Small intestine (tissue), 7 donors: ENCODE measurements at regions not wholly inside any gene's neighbourhood (a gene's known extent, or its start where the extent isn't known, plus 50 kb on each side); places are given as distances from the start of the nearest gene placed in this dataset.
"Not testable (repeated sequence)": the region's sequence is repeated elsewhere in the genome, so short reads cannot be mapped to it uniquely, and the experiment has no call there.

ENCODE experiments used
- DNase-seq, 2 donors: peaks; one replicate each; pipeline versions ENCODE4 v3.0.0 to v3.0.0-alpha.2; 2013
- FAIRE-seq: peaks from 2 replicates; lab custom pipeline; 2012; peaks lifted over from hg19 to GRCh38; lab: Jason Lieb, UNC
- H3K27ac ChIP-seq, 3 donors: one replicate each; pipeline ENCODE4 v1.5.1; 2013; ENCODE audit warnings: low read length in 2 of 3, mild to moderate bottlenecking in 2 of 3, control low read depth in 1 of 3, inconsistent platforms in 1 of 3, low read depth in 1 of 3, moderate library complexity in 1 of 3
- H3K27me3 ChIP-seq, 3 donors: one replicate each; pipeline ENCODE4 v1.6.1; 2013; ENCODE audit warnings: low read length in 3 of 3, inconsistent platforms in 1 of 3; ENCODE audit not compliant: control insufficient read depth in 3 of 3, insufficient read depth in 3 of 3
- H3K36me3 ChIP-seq, 3 donors: one replicate each; pipeline ENCODE4 v1.6.1; 2013; ENCODE audit warnings: low read length in 3 of 3, inconsistent platforms in 1 of 3, low read depth in 1 of 3, mild to moderate bottlenecking in 1 of 3, moderate library complexity in 1 of 3; ENCODE audit not compliant: control insufficient read depth in 3 of 3, insufficient read depth in 2 of 3
- H3K4me1 ChIP-seq, 3 donors: one replicate each; pipeline ENCODE4 v1.6.1; 2013; ENCODE audit warnings: low read length in 2 of 3, inconsistent platforms in 1 of 3, low read depth in 1 of 3, mild to moderate bottlenecking in 1 of 3, moderate library complexity in 1 of 3; ENCODE audit not compliant: control insufficient read depth in 3 of 3, insufficient read depth in 2 of 3
- H3K4me3 ChIP-seq, 3 donors: one replicate each; pipeline ENCODE4 v1.5.1; 2013; ENCODE audit warnings: low read length in 3 of 3, control low read depth in 1 of 3, inconsistent platforms in 1 of 3, low read depth in 1 of 3, mild to moderate bottlenecking in 1 of 3, moderate library complexity in 1 of 3
- H3K9me3 ChIP-seq, 2 donors: one replicate each; pipeline ENCODE4 v1.6.1; 2013; ENCODE audit warnings: low read depth in 1 of 2, low read length in 1 of 2; ENCODE audit not compliant: control insufficient read depth in 2 of 2, insufficient read depth in 1 of 2
- WGBS, 3 donors: extraction: QIAGEN DNeasy Blood & Tissue Kit; methylation state at CpG; one replicate each; pipeline ENCODE4 v1.1.7; 2013; 5-methylcytosine and 5-hydroxymethylcytosine counted together
- donor health status: healthy with polysubstance abuse.
- donor health status: control.
- donor health status: control.
- donor health status: Bipolar disorder and iron deficiency.
- donor health status: healthy.

- not testable (repeated sequence) for H3K4me3 ChIP-seq, H3K36me3 ChIP-seq, H3K4me1 ChIP-seq, H3K27me3 ChIP-seq, FAIRE-seq, H3K27ac ChIP-seq, H3K9me3 ChIP-seq, DNase-seq
- 93 to 96% (median 94%) methylated on average over 27 to 34 of the region's 34 CpGs for WGBS, 3 donors
These were observed 93.5 kb downstream of the PLXNA1 start for GRCh38 chr3:127076166-127076992.

- H3K9me3 ChIP-seq = no peaks in the 10 kb centered on the region
- H3K4me1 ChIP-seq = no peaks in the 10 kb centered on the region
- 84 to 92% (median 88%) methylated on average over 9 to 10 of the region's 10 CpGs for WGBS, 3 donors
- DNase-seq (no peak), FAIRE-seq (no peak)
- H3K27me3 ChIP-seq = peaks cover 0 to 6% (median 0%) of the 10 kb centered on the region in 3 donors
- no peak overlapping the region for H3K27ac ChIP-seq
- H3K36me3 ChIP-seq = no peaks in the 10 kb centered on the region
- no peak overlapping the region for H3K4me3 ChIP-seq
These were observed 94.2 kb downstream of the PLXNA1 start for GRCh38 chr3:127077068-127077467.

- no peak overlapping the region for H3K4me3 ChIP-seq
- peaks cover 0 to 6% (median 0%) of the 10 kb centered on the region in 3 donors for H3K27me3 ChIP-seq
- no peak for DNase-seq
- WGBS, 3 donors = 87 to 91% (median 88%) methylated on average over 10 of the region's 10 CpGs
- no peak overlapping the region for H3K27ac ChIP-seq
- FAIRE-seq = no peak
- H3K9me3 ChIP-seq = no peaks in the 10 kb centered on the region
- no peaks in the 10 kb centered on the region for H3K36me3 ChIP-seq
- no peaks in the 10 kb centered on the region for H3K4me1 ChIP-seq
These were observed 94.7 kb downstream of the PLXNA1 start for GRCh38 chr3:127077505-127078064.

DNA sequence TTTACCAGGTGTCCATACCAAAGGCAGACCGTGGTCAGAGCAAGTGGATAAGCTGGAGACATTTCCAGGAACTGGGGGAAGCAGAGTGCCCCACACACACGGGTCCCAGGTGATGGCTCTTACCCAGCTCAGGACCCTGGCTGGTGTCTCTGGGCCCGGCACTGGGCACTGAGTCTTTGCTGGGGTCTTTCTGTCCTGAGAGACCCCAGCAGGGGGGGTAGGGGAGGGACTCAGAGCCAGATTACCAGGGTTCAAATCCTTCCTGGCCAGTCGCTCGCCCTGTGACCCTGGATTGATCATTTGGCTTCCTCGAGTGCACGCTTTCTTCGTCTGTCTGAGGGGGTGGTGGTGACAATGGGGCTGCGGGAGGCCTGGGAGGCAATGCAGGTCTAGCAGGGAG is 95.7 kb downstream of the PLXNA1 start:
- H3K4me3 ChIP-seq = no peak overlapping the region
- H3K36me3 ChIP-seq = no peaks in the 10 kb centered on the region
- no peaks in the 10 kb centered on the region for H3K9me3 ChIP-seq
- no peak overlapping the region for H3K27ac ChIP-seq
- DNase-seq (no peak), FAIRE-seq (no peak)
- no peaks in the 10 kb centered on the region for H3K4me1 ChIP-seq
- H3K27me3 ChIP-seq = peaks cover 0 to 6% (median 0%) of the 10 kb centered on the region in 3 donors
- WGBS, 3 donors = 84 to 89% (median 86%) methylated on average over 9 of the region's 9 CpGs

- peaks cover 0 to 8% (median 0%) of the 10 kb centered on the region in 3 donors for H3K27me3 ChIP-seq
- H3K4me1 ChIP-seq = no peaks in the 10 kb centered on the region
- DNase-seq (no peak), FAIRE-seq (no peak)
- H3K36me3 ChIP-seq = no peaks in the 10 kb centered on the region
- H3K4me3 ChIP-seq = no peak overlapping the region
- no peaks in the 10 kb centered on the region for H3K9me3 ChIP-seq
- no peak overlapping the region for H3K27ac ChIP-seq
- WGBS, 3 donors = 84 to 91% (median 86%) methylated on average over 5 of the region's 5 CpGs
These were observed 96.3 kb downstream of the PLXNA1 start for GRCh38 chr3:127079211-127079610.

- 71 to 76% (median 74%) methylated on average over 12 of the region's 12 CpGs for WGBS, 3 donors
These were observed 98.2 kb downstream of the PLXNA1 start for GRCh38 chr3:127081001-127081720.

DNA sequence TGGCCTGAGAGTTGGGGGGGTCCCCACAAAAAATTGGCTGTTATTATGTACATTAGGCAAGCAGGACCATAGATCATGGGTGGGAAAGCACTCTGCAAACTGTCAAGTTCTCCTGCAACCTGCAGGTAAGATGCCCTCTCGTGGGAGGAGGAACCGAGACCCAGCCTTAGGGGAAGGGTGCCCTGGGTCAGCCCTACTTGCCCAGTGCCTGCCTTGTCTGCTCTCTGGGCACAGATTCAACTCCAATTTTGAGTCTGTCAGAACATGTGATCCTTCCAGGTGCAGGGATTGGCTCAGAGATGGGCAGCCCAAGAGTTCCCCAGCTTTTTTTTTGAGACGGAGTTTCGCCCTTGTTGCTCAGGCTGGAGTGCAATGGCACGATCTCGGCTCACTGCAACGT is 99.2 kb downstream of the PLXNA1 start:
- H3K4me1 ChIP-seq = no peaks in the 10 kb centered on the region
- no peaks in the 10 kb centered on the region for H3K36me3 ChIP-seq
- FAIRE-seq = no peak
- H3K27me3 ChIP-seq = peaks cover 0 to 5% (median 2%) of the 10 kb centered on the region in 3 donors
- DNase-seq = no peak
- WGBS, 3 donors = 86 to 93% (median 92%) methylated on average over 7 of the region's 7 CpGs
- no peak overlapping the region for H3K4me3 ChIP-seq
- peaks cover 0 to 2% of the 10 kb centered on the region in 2 donors for H3K9me3 ChIP-seq
- H3K27ac ChIP-seq = no peak overlapping the region

More at GRCh38 chr3:127081001-127081720, 98.2 kb downstream of the PLXNA1 start:
- Histone ChIP-seq H3K4me3 (no peak overlapping the region), H3K9me3 (no peaks in the 10 kb centered on the region), H3K36me3 (no peaks in the 10 kb centered on the region), H3K4me1 (no peaks in the 10 kb centered on the region), H3K27ac (no peak overlapping the region), H3K27me3 (peaks cover 0 to 5% (median 2%) of the 10 kb centered on the region in 3 donors)
- FAIRE-seq (no peak), DNase-seq (no peak)

DNA sequence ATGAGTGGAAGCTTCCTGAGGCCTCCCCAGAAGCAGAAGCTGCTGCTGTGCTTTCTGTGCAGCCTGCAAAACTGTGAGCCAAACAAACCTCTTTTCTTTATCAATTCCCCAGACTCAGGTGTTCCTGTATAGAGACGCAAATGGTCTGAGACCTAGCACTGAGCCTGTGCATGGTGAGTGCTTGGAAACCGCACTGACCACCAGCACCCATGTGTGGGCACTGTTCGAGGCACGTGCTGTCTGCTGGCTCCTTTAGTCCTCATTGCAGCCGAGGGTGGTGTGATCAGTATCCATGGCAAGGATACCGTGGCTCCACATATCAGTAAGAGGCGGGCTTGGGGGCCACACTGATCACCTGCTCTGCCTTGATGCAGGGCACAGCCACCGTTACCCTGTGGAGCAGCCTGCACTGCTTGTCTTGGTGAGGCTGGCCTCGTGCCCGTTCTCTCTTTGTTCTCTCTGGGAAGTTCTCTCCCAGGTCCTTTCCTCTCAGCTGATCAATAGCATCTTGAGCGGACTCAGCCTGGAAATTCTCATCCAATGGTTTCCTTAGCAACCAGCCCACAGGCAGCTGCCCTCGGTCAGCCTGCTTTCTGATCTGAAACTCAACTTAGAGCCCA is 101.0 kb downstream of the PLXNA1 start:
- peaks cover 0 to 5% (median 2%) of the 10 kb centered on the region in 3 donors for H3K27me3 ChIP-seq
- no peak for FAIRE-seq
- no peak for DNase-seq

More for the DNA sequence above, 101.0 kb downstream of the PLXNA1 start:
- H3K27ac ChIP-seq = no peak overlapping the region
- H3K4me1 ChIP-seq = no peaks in the 10 kb centered on the region
- H3K36me3 ChIP-seq = no peaks in the 10 kb centered on the region
- H3K4me3 ChIP-seq = no peak overlapping the region
- peaks cover 0 to 2% of the 10 kb centered on the region in 2 donors for H3K9me3 ChIP-seq
- 51 to 68% (median 64%) methylated on average over 12 of the region's 12 CpGs for WGBS, 3 donors
